ENCODE measurements at regions not wholly inside any gene's neighbourhood (a gene's known extent, or its start where the extent isn't known, plus 50 kb on each side); places are given as distances from the start of the nearest gene placed in this dataset.

GRCh38 chr2:57855212-57855611, 191.4 kb upstream of the VRK2 start:
- intact Hi-C loops (cut with DNase I): no loop called here
- ATAC-seq: no peak
- DNase-seq (ENCODE audit: low spot score): no peak

DNA sequence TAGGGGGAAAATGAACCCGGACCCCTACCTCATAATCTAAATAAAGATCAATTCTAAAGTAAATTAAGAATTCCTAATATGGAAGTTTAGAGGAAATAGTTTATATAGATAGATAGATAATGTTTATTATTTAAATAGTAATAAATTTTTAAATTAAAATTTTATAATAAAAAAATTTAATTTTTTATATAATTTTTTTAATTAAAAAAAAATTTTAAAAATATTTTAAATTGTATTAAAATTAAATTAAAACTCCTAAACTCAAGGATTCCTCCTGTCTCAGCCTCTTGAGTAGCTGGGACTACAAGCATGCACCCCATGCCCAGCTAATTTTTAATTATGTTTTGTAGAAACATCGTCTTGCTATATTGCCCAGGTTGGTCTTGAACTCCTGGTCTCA, 186.9 kb upstream of the VRK2 start:
- DNase-seq (ENCODE audit: low spot score) (no peak), ATAC-seq (no peak)
- intact Hi-C loops (cut with DNase I): no loop called here

DNA sequence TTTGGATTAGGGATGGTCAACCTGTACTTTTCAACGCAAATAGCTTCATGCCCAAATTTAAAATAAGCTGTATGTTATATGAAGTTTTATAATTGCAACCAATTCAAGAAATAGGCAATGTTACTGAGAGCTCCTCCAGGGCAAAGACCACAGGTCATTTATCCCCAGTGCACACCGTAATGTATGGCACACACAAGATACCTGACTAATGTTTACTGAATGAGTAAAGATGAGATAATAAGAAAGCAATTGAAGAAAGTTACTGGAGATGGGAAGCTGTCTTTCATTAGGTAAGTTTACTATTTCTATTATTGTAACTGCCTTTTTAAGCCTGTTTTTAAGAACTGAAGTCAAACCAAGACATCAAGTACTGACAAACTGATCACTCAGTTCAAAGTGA, 184.5 kb upstream of the VRK2 start:
- ATAC-seq (no peak), DNase-seq (ENCODE audit: low spot score) (no peak)
- intact Hi-C loops (cut with DNase I): no loop called here

DNA sequence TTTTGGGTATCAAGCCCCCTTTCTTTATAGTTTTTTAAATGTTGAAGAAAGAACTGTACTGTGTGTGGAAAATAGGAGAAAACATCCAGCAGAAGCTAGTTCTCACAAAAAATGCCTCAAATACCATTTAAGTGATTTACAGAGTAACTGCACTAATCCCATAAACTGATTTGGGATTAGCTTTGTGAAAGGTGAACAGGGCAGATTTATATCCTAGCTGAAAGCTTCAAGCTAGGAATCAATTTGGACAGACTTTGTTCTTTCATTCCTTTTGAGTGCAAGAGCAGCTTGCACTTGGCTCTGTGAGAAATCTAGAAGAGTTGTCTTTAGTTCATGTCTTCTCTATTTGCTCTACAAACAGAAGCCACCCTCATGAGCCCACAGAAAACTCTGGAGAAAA, 183.9 kb upstream of the VRK2 start:
- DNase-seq (ENCODE audit: low spot score) (no peak), ATAC-seq (no peak)
- intact Hi-C loops (cut with DNase I): no loop called here

DNA sequence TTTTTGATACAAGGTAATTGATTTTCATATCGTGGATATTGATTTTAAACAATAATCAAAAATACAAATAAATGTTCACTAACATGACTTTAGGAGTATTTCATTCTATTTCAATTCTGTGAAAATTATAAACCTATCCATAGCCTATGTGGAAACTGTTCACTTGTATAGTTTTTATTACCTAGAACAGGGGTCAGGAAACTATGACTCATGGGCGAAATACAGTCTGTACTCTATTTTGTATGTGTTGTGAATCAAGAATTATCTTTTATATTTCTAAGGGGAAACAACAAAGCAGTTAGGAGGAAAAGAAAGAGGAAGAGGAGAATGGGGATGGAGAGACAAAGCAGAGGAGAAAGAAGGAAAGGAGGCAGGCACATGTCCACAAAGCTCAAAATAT, 181.7 kb upstream of the VRK2 start:
- ATAC-seq (no peak), DNase-seq (ENCODE audit: low spot score) (no peak)
- intact Hi-C loops (cut with DNase I): no loop called here

DNA sequence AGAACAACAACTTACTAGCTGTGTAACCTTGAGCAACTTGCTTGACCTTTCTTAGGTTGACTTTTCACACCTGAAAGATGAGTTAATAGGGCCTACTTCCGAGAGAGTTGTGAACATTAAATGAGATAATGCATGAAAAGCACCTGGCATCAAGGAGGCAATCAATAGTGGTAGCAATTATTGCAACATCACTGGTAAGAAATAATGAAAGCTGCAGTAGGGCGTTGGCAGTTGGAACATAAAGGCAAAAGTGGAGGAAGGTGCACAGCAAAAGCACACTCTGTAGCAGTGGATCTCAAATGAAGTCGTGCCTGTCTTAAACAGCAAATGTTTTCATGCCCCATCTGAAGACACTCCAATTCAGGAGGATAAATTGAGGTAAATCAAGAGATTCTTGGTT, 178.9 kb upstream of the VRK2 start:
- ATAC-seq (no peak), DNase-seq (ENCODE audit: low spot score) (no peak)
- intact Hi-C loops (cut with DNase I): no loop called here

GRCh38 chr2:57868619-57869139, 177.9 kb upstream of the VRK2 start:
- intact Hi-C loops (cut with DNase I): no loop called here
- no peak for ATAC-seq
- no peak for DNase-seq (ENCODE audit: low spot score)

- no peak for DNase-seq (ENCODE audit: low spot score)
- ATAC-seq: no peak
- intact Hi-C loops (cut with DNase I): no loop called here
These were observed 176.8 kb upstream of the VRK2 start for GRCh38 chr2:57869758-57870344.

GRCh38 chr2:57876313-57876712, 170.3 kb upstream of the VRK2 start:
- ATAC-seq: no peak
- no peak for DNase-seq (ENCODE audit: low spot score)
- intact Hi-C loops (cut with DNase I): no loop called here

DNA sequence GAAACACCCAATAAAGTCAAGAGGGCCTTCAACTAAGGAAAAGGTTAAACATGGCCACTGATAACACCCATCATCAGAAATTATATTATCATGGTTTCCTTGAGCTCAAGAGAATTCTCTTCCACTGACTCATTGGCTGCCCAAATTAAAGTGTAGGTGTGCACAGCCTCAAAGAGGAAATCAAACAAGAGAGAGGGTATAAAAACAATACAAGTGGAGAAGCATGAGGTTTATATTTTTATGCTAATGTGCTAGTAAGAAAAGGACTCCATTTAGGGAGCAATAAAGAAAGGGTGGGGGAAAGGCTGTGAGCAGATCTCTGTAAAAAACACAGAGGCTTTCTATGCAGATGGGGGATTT, 168.8 kb upstream of the VRK2 start:
- ATAC-seq: no peak
- intact Hi-C loops (cut with DNase I): no loop called here
- no peak for DNase-seq (ENCODE audit: low spot score)

GRCh38 chr2:57878171-57878865, 168.3 kb upstream of the VRK2 start:
- ATAC-seq (peak; percentile 30), DNase-seq (ENCODE audit: low spot score) (no peak)
- intact Hi-C loops (cut with DNase I): no loop called here

DNA sequence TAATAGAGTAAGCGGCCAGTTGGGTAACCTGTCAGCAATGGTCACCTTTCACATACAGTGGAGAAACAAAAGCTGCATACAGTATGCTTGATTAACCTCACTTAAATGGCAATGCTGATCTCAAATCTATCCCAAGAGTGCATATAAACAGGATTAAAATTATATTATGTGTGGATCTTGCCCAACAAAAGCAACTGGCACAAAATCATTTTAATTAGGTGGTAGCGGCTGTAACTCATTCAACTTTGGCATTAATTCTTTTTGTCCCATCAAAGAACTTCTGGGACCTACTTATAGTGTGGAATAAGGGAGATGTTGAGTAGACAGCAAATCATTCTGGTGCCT, 167.8 kb upstream of the VRK2 start:
- ATAC-seq (no peak), DNase-seq (ENCODE audit: low spot score) (no peak)
- intact Hi-C loops (cut with DNase I): no loop called here

DNA sequence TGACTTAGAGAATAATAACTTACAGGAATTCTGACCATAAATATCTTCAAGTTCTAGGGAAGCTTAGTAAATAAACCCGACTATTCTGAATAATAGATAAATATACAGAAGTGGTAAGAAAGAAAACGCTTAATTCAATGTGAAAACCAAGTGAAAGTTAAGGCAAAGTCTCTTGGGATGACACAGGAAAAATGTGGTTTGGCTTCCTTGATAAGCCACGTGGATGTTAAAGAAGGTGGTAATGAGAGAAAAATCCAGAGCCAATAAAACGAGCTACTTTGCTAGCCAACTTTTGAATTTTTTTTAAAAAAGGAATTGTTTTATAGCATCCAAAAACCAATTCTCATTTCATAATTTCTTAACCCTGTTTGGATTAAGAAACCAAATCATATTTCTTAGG, 166.2 kb upstream of the VRK2 start:
- intact Hi-C loops (cut with DNase I): no loop called here
- DNase-seq (ENCODE audit: low spot score) (no peak), ATAC-seq (peak; percentile 47)

DNA sequence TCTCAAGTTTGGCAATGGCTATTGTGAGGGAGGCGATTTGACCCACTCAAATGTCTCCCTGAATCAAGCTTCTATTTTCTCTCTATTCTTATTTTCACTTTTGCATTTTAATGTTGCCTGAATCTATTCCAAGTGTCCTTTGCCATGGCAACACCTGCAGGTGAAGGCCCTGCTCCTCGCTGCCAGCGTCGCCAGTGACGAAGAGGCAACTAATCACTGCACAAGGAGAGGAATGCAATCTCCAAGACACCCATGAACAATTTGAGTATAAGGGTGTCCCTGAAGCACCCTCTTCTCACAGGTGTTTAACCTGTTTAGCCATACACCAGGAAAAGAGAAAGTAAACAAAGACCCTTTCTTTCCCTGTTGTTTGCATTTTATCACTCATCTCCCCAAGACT, 165.6 kb upstream of the VRK2 start:
- intact Hi-C loops (cut with DNase I): no loop called here
- ATAC-seq (peak; percentile 25), DNase-seq (ENCODE audit: low spot score) (no peak)

DNA sequence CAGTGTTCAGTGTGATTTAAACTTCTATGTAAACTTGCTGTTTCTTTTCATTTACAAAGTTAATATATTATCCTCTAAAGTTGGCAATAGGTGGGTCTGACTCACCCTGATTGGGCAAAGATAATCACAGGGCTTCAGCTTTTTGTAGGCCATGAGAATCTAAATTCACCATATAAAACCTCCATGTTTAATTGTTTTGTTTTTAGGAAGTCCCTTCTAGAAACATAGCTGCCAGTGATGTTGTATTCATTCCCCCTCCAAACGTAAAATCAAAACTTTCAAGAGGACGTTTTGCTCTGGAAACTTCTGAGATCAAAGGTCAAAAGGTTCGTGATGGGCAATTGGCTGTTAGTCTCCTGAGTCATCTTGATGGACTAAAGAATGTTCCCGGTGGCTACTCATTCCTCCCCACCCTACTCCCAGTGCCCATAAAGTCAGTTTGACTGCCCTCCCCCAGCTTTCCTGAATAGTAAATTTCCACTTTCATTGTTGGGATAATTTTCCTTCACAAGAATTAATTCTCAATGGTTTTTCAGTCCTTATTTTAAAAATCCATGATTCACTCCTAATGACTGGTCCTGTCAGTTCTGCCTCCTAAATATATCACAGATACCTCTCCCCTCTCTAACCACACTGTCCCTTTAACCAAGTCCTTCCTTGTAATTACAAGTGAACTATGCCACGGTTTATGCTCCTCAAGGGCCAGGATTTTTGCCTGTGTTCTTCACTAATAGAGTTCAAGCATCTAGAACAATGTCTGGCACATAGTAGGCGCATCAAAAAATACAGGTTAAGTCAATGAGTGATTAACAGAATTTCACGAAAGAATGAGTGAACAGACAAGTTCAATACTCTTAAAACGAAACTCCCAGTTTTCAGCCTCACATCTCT, 164.4 kb upstream of the VRK2 start:
- no peak for ATAC-seq
- intact Hi-C loops (cut with DNase I): no loop called here
- no peak for DNase-seq (ENCODE audit: low spot score)

DNA sequence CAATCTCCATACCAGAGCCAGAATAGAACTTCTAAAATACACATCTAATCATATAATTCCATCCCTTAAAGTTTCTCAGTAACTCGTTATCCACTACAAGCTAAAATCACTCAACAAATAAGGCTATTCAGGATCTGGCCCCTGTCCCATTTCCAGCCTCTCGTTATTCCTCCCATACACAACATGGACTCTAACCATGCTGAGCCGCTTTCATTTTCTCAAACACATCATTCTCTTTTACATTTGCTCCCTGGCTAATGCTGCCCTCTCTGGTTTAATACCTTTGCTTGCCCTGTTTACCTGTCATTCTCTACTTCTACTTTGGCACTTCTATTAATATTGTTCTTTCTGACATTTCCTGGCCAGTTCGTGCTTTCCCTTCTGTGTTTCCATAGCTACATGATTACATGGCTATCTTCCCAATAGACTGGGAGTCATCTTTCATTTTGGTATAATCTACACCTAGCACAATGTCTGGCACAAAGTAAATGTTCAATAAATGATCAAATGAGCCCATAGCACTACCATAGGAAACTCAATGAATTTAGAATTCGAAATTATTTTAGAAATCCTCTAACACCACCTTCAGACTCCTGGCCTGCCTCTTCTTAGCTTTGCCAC, 163.6 kb upstream of the VRK2 start:
- ATAC-seq: no peak
- DNase-seq (ENCODE audit: low spot score): no peak

DNA sequence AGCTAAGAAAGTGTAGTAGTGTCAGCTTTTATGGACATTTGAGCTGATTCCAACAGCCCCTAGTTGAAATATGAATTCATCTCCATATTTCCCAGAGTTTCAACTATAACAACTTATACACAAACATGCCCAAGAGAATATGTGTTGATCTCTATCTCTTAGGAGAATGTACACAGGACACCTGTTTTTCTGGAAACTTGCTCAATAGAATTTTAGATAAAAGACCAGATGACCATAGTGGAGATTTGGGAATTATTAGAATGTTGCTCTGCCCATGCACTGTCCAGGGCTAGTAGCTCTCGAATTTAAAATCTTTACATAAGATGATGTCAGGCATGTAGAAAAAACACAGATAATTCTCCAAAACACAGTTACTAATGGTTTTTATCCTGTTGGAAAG, 162.3 kb upstream of the VRK2 start:
- intact Hi-C loops (cut with DNase I): no loop called here
- DNase-seq (ENCODE audit: low spot score) (no peak), ATAC-seq (no peak)

More for the DNA sequence above, 163.6 kb upstream of the VRK2 start:
- intact Hi-C loops (cut with DNase I): no loop called here

DNA sequence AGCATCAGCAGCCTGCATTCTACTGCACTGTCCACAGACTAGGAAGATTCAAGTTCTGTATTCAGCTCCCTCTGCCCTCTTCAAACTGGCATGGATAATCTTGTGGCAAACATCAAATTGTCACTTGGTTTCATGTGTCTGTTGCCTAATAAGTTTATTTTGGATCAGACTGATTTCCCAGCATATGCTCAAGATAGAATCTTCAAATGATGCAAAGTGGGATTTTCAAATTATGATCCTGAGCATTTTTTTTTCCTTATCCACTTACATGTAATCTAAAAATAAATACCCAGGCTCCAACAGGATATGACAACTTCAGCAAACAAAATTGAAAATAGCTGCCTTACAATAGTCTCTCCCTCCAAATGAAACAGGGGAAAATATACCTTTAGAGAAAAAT, 160.9 kb upstream of the VRK2 start:
- DNase-seq (ENCODE audit: low spot score): no peak
- ATAC-seq: no peak
- intact Hi-C loops (cut with DNase I): no loop called here

- ATAC-seq: no peak
- intact Hi-C loops (cut with DNase I): no loop called here
These were observed 160.3 kb upstream of the VRK2 start for GRCh38 chr2:57886161-57886786.

More at GRCh38 chr2:57886161-57886786, 160.3 kb upstream of the VRK2 start:
- DNase-seq (ENCODE audit: low spot score): no peak

Data from sciatic nerve (tissue), 2 donors.